Adrenal gland (tissue), 9 donors: ENCODE measurements at regions not wholly inside any gene's neighbourhood (a gene's known extent, or its start where the extent isn't known, plus 50 kb on each side); places are given as distances from the start of the nearest gene placed in this dataset.

Experiments used
- DNase-seq, 7 donors: peaks; one replicate each; pipeline ENCODE4 v3.0.0-alpha.2; 2019 to 2020
- H3K27ac ChIP-seq, 5 donors: fragments of 200-600 bp; sonication (generic) in 4 of 5; 1 replicate in 3 of 5; 2 replicates in 2 of 5; pipeline versions ENCODE4 v1.5.1 to v1.8.0; 2016 to 2020; ENCODE audit warnings: mild to moderate bottlenecking in 1 of 5
- H3K27me3 ChIP-seq: fragments of 200-600 bp; 2 replicates; pipeline ENCODE4 v1.8.0; 2021
- H3K36me3 ChIP-seq, 2 donors: fragments of 200-600 bp; replicated peaks in 1 of 2; 1 replicate in 1 of 2; 2 replicates in 1 of 2; pipeline versions ENCODE4 v1.5.1 to v1.8.0; 2018 to 2022
- H3K4me1 ChIP-seq, 2 donors: fragments of 200-600 bp; replicated peaks in 1 of 2; 1 replicate in 1 of 2; 2 replicates in 1 of 2; pipeline versions ENCODE4 v1.5.1 to v1.8.0; 2018 to 2021
- H3K4me3 ChIP-seq, 4 donors: fragments of 200-600 bp; sonication (generic) in 3 of 4; one replicate each; pipeline ENCODE4 v1.5.1; 2016 to 2018
- H3K9me3 ChIP-seq, 3 donors: fragments of 200-600 bp; sonication (generic) in 1 of 3; replicated peaks in 1 of 3; 1 replicate in 2 of 3; 2 replicates in 1 of 3; pipeline versions ENCODE4 v1.5.1 to v1.8.0; 2016 to 2021
- POLR2A ChIP-seq, 2 donors: fragments of 450-650 bp; IDR thresholded peaks; one replicate each; pipeline ENCODE4 v1.6.1; 2017; ENCODE audit warnings: antibody characterized with exemption in 2 of 2, mild to moderate bottlenecking in 2 of 2, moderate library complexity in 1 of 2
- WGBS, 4 donors: extraction: QIAGEN DNeasy Blood & Tissue Kit in 2 of 4; methylation state at CpG; one replicate each; pipeline versions ENCODE4 v1.1.5 to v1.1.7; 2013 to 2017; 5-methylcytosine and 5-hydroxymethylcytosine counted together
- intact Hi-C, 2 donors: fragments of 100-400 bp; cut with DNase I; formaldehyde crosslinking; loops; one replicate each; pipeline versions ENCODE4 v1.14.1 to v1.15.0; 2022 to 2023
- TF ChIP-seq, protein P1 (sequence below), 6 experiments: fragments of 450-650 bp in 4 of 6; fragments of 200-600 bp in 2 of 6; sonication (generic) in 1 of 6; IDR thresholded peaks; 1 replicate in 5 of 6; 2 replicates in 1 of 6; pipeline versions ENCODE4 v1.5.1 to v1.8.0; 2016 to 2021; ENCODE audit warnings: antibody characterized with exemption in 6 of 6, mild to moderate bottlenecking in 2 of 6, moderate library complexity in 1 of 6
- donor health status: healthy with polysubstance abuse.
- donor health status: Bipolar disorder and iron deficiency.
- donor health status: DM: yes; HTN: yes; CAD: no.
- donor health status: DM: no; HTN: no; CAD: no.
- donor health status: DM: no; HTN: no; CAD: no.

DNA sequence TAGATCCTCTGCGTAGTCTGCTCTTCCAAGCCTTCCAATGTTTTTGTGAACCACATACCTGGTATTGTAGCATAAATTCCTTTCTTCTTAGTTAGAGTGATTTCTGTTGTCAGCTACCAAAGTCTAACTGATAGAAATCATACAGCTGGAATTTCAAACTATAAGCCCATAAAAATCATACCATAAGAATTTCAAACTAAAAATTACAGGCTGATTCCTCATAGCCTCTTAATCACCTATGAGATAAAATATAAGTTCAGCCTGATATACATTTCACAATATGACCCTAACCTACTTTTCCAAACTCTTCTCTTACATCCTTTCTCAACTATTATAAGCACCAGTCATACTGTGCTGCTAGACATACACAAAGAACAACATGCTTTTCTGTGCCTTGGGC lies 64.8 kb downstream of the PTHLH start:
- Histone ChIP-seq H3K27me3 (no peaks in the 10 kb centered on the region), H3K9me3 (no peaks in the 10 kb centered on the region), H3K27ac (no peak overlapping the region), H3K4me3 (no peak overlapping the region), H3K36me3 (no peaks in the 10 kb centered on the region), H3K4me1 (no peaks in the 10 kb centered on the region)
- DNase-seq = no peak
- no peak for TF ChIP-seq POLR2A (IDR thresholded peaks at IDR 0.05)
- TF ChIP-seq, protein P1, sequence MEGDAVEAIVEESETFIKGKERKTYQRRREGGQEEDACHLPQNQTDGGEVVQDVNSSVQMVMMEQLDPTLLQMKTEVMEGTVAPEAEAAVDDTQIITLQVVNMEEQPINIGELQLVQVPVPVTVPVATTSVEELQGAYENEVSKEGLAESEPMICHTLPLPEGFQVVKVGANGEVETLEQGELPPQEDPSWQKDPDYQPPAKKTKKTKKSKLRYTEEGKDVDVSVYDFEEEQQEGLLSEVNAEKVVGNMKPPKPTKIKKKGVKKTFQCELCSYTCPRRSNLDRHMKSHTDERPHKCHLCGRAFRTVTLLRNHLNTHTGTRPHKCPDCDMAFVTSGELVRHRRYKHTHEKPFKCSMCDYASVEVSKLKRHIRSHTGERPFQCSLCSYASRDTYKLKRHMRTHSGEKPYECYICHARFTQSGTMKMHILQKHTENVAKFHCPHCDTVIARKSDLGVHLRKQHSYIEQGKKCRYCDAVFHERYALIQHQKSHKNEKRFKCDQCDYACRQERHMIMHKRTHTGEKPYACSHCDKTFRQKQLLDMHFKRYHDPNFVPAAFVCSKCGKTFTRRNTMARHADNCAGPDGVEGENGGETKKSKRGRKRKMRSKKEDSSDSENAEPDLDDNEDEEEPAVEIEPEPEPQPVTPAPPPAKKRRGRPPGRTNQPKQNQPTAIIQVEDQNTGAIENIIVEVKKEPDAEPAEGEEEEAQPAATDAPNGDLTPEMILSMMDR (IDR thresholded peaks at IDR 0.05) = no peak
- 92 to 100% (median 98%) methylated on average over 1 of the region's 1 CpG for WGBS, 4 donors
- intact Hi-C loops = no loop called here

- Histone ChIP-seq H3K27ac (no peak overlapping the region), H3K9me3 (no peaks in the 10 kb centered on the region), H3K4me3 (no peak overlapping the region), H3K4me1 (no peaks in the 10 kb centered on the region), H3K27me3 (no peaks in the 10 kb centered on the region), H3K36me3 (no peaks in the 10 kb centered on the region)
- intact Hi-C loops = no loop called here
- TF ChIP-seq, protein P1 (IDR thresholded peaks at IDR 0.05) = no peak
- no peak for TF ChIP-seq POLR2A (IDR thresholded peaks at IDR 0.05)
- WGBS, 4 donors = 86 to 97% (median 93%) methylated on average over 3 of the region's 3 CpGs
- DNase-seq = no peak
Observed at GRCh38 chr12:27906658-27907473, 65.7 kb downstream of the PTHLH start.

GRCh38 chr12:27906127-27906500 lies 66.4 kb downstream of the PTHLH start:
- no peak for TF ChIP-seq POLR2A (IDR thresholded peaks at IDR 0.05)
- TF ChIP-seq, protein P1 (IDR thresholded peaks at IDR 0.05) = no peak
- 81 to 85% (median 82%) methylated on average over 3 of the region's 3 CpGs for WGBS, 4 donors
- no peak overlapping the region for H3K4me3 ChIP-seq
- intact Hi-C loops = no loop called here
- no peaks in the 10 kb centered on the region for H3K27me3 ChIP-seq
- H3K4me1 ChIP-seq = no peaks in the 10 kb centered on the region
- no peak for DNase-seq
- H3K36me3 ChIP-seq = no peaks in the 10 kb centered on the region
- H3K9me3 ChIP-seq = no peaks in the 10 kb centered on the region
- no peak overlapping the region for H3K27ac ChIP-seq

DNA sequence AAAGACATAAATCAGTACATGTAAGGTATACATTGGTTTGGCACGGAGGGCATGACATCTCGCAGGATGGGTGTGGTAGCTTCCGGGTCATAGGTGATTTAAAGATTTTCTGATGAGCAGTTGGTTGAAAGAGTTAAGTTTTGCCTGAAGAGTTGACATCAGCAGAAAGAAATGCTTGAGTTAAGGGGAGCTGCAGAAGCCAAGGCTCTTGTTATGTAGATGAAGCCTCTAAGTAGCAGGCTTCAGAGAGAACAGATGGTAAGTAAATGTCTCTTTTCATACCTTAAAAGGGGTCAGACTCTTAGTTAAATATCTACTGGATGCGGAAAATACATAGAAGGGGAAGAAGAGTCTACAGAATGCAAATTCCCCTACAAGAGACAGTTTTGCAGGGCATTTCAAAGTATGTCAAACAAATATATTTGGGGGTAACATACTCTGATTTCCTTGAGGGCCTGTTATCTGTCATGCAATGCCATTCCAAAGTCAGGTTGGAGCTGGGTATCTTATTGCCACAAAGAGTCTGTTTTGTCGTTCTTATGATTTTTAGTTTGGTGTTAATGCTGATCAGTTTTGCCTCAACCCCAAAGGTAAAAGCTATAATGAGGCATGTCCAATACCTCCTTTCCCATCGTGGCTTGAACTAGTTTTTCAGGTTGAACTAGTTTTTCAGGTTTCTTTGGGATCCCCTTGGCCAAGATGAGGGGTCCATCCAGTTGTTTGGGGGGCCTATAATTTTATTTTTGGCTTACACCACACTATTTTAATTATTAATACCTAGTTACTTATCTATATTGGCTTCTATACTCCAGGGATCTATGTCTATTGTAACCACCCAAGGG lies 67.0 kb downstream of the PTHLH start:
- Histone ChIP-seq H3K4me1 (no peaks in the 10 kb centered on the region), H3K4me3 (no peak overlapping the region), H3K9me3 (no peaks in the 10 kb centered on the region), H3K27me3 (no peaks in the 10 kb centered on the region), H3K36me3 (no peaks in the 10 kb centered on the region), H3K27ac (no peak overlapping the region)
- WGBS, 4 donors = 81 to 87% (median 85%) methylated on average over 6 of the region's 6 CpGs
- TF ChIP-seq POLR2A (IDR thresholded peaks at IDR 0.05) = no peak
- DNase-seq = no peak
- intact Hi-C loops = no loop called here
